ENCODE measurements at regions not wholly inside any gene's neighbourhood (a gene's known extent, or its start where the extent isn't known, plus 50 kb on each side); places are given as distances from the start of the nearest gene placed in this dataset.

- DNase-seq (ENCODE audit: low read depth in 2 of 2), result no peak
These were observed 153.9 kb downstream of the INSIG2 start for GRCh38 chr2:118242216-118242615.

- DNase-seq (ENCODE audit: low read depth in 2 of 2), result no peak
These were observed 152.9 kb downstream of the INSIG2 start for GRCh38 chr2:118241128-118241527.

GRCh38 chr2:118240276-118240675 lies 152.0 kb downstream of the INSIG2 start:
- no peak for DNase-seq (ENCODE audit: low read depth in 2 of 2)

- DNase-seq (ENCODE audit: low read depth in 2 of 2), result no peak
These were observed 151.0 kb downstream of the INSIG2 start for GRCh38 chr2:118239284-118239683.

- no peak for DNase-seq (ENCODE audit: low read depth in 2 of 2)
These were observed 149.2 kb downstream of the INSIG2 start for GRCh38 chr2:118237451-118237850.

GRCh38 chr2:118232796-118233195 lies 144.5 kb downstream of the INSIG2 start:
- DNase-seq (ENCODE audit: low read depth in 2 of 2), result no peak

GRCh38 chr2:118232391-118232790 lies 144.1 kb downstream of the INSIG2 start:
- no peak for DNase-seq (ENCODE audit: low read depth in 2 of 2)

- DNase-seq (ENCODE audit: low read depth in 2 of 2), result no peak
These were observed 143.5 kb downstream of the INSIG2 start for GRCh38 chr2:118231759-118232158.

GRCh38 chr2:118227698-118228508 lies 139.6 kb downstream of the INSIG2 start:
- no peak for DNase-seq (ENCODE audit: low read depth in 2 of 2)

GRCh38 chr2:118225666-118226065 lies 137.4 kb downstream of the INSIG2 start:
- DNase-seq (ENCODE audit: low read depth in 2 of 2), result no peak

GRCh38 chr2:118224895-118225311 lies 136.6 kb downstream of the INSIG2 start:
- no peak for DNase-seq (ENCODE audit: low read depth in 2 of 2)

GRCh38 chr2:118223992-118224894 lies 136.0 kb downstream of the INSIG2 start:
- peak; percentile 15 to 22 for DNase-seq (ENCODE audit: low read depth in 2 of 2)

- no peak for DNase-seq (ENCODE audit: low read depth in 2 of 2)
These were observed 135.3 kb downstream of the INSIG2 start for GRCh38 chr2:118223511-118223991.

- DNase-seq (ENCODE audit: low read depth in 2 of 2), result no peak
These were observed 134.6 kb downstream of the INSIG2 start for GRCh38 chr2:118222672-118223421.

- DNase-seq (ENCODE audit: low read depth in 2 of 2), result no peak
These were observed 134.0 kb downstream of the INSIG2 start for GRCh38 chr2:118222273-118222594.

- DNase-seq (ENCODE audit: low read depth in 2 of 2), result peak in 1 of 2 donors; percentile 23
These were observed 133.4 kb downstream of the INSIG2 start for GRCh38 chr2:118221536-118222272.

- DNase-seq (ENCODE audit: low read depth in 2 of 2), result no peak
These were observed 131.3 kb downstream of the INSIG2 start for GRCh38 chr2:118219611-118220010.

GRCh38 chr2:118216224-118216623 lies 128.0 kb downstream of the INSIG2 start:
- DNase-seq (ENCODE audit: low read depth in 2 of 2), result no peak

- no peak for DNase-seq (ENCODE audit: low read depth in 2 of 2)
These were observed 121.5 kb downstream of the INSIG2 start for GRCh38 chr2:118209727-118210126.

- DNase-seq (ENCODE audit: low read depth in 2 of 2), result no peak
These were observed 119.6 kb downstream of the INSIG2 start for GRCh38 chr2:118207889-118208288.

- peak; percentile 36 to 44 for DNase-seq (ENCODE audit: low read depth in 2 of 2)
These were observed 114.5 kb downstream of the INSIG2 start for GRCh38 chr2:118202707-118203303.

Measured in stimulated activated CD4-positive, alpha-beta T cell treated with anti-CD3 and anti-CD28 coated beads, Interleukin-1b, Interleukin-23, amount 100 ng/mL, for 4 hours (primary cell).